Erythroblast (primary cell): ENCODE measurements at regions not wholly inside any gene's neighbourhood (a gene's known extent, or its start where the extent isn't known, plus 50 kb on each side); places are given as distances from the start of the nearest gene placed in this dataset.

Source experiments
- GATA1 ChIP-seq: IDR thresholded peaks from 2 replicates; pipeline ENCODE4 v1.6.1; 2011; ENCODE audit warnings: low read depth, mild to moderate bottlenecking, control low read depth, low read length, moderate library complexity
- POLR2A ChIP-seq: IDR thresholded peaks from 2 replicates; pipeline ENCODE4 v1.6.1; 2011; ENCODE audit warnings: mild to moderate bottlenecking, low read length

GRCh38 chr1:11413986-11414391 lies 65.0 kb upstream of the DISP3 start:
- TF ChIP-seq POLR2A (no peak), GATA1 (no peak)
